A204.1 (cell line): ENCODE measurements at regions not wholly inside any gene's neighbourhood (a gene's known extent, or its start where the extent isn't known, plus 50 kb on each side); places are given as distances from the start of the nearest gene placed in this dataset.
"Not testable (repeated sequence)": the region's sequence is repeated elsewhere in the genome, so short reads cannot be mapped to it uniquely, and the experiment has no call there.

Experiments
- FAIRE-seq: peaks from 2 replicates; lab custom pipeline; 2012; peaks lifted over from hg19 to GRCh38; lab: Jason Lieb, UNC

GRCh38 chr14:81584495-81584894 lies 50.8 kb upstream of the SEL1L start:
- no peak for FAIRE-seq

GRCh38 chr14:81589381-81590065 lies 55.9 kb upstream of the SEL1L start:
- no peak for FAIRE-seq

GRCh38 chr14:81591266-81591665 lies 57.6 kb upstream of the SEL1L start:
- no peak for FAIRE-seq

DNA sequence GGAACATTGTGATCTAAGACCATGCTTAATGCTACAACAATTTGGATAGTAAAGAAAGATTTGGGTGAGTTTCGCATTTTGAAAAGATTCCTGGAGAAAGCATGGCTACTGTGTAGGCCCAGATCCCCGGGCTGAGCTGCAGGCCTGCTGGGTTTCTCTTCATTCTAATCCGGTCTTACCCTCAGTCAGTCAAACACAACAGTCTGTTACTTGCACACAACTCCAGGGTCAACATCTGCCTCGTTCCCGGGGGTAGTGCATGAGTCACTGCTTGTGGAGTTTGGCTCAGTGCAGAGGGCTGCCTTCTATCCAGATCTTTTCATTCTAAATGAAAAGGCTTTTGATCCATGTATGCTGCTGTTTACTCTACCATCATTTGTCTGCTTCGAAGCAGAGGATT lies 60.4 kb upstream of the SEL1L start:
- no peak for FAIRE-seq

DNA sequence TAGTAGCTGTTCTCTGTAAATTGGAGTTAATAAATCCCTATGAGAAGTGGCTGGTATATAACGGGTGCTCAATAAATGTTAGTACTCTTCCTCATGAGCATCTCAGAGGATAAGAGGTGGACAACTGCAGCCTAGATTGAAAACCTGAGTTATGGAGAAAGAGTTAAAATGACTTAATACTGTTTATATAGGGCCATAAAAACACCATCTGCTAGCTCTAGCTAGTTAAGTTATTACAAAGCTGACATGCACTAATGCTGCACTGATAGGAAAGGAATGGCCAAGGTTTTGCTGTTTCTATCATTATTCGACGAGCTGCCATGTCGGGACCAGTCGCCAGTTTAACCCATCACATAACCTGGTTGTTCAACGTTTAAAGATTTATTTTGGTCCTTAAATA lies 72.0 kb upstream of the SEL1L start:
- no peak for FAIRE-seq

- no peak for FAIRE-seq
Observed at GRCh38 chr14:81613341-81614045, 79.8 kb upstream of the SEL1L start.

- FAIRE-seq: not testable (repeated sequence)
Observed at GRCh38 chr14:81614302-81614701, 80.6 kb upstream of the SEL1L start.

DNA sequence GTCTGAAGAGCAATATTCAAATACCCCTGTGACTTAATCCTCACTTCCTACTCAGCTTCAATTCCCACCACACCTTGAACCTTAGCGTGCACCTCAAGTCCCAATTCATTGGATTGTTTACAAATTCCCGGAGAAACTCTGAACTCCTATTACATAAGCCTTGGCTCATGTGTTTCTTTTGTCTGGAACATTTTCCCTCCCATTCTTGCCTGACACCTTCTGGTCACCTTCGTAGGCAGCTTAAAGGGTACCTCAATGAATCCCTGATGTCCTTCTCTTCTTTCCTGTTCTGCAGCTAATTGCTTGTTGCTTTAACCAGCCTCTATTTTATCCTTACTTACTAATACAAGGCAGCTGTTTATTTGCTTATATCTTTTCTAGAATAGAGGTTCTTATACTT lies 85.0 kb upstream of the SEL1L start:
- no peak for FAIRE-seq

- no peak for FAIRE-seq
Observed at GRCh38 chr14:81619816-81620215, 86.2 kb upstream of the SEL1L start.

DNA sequence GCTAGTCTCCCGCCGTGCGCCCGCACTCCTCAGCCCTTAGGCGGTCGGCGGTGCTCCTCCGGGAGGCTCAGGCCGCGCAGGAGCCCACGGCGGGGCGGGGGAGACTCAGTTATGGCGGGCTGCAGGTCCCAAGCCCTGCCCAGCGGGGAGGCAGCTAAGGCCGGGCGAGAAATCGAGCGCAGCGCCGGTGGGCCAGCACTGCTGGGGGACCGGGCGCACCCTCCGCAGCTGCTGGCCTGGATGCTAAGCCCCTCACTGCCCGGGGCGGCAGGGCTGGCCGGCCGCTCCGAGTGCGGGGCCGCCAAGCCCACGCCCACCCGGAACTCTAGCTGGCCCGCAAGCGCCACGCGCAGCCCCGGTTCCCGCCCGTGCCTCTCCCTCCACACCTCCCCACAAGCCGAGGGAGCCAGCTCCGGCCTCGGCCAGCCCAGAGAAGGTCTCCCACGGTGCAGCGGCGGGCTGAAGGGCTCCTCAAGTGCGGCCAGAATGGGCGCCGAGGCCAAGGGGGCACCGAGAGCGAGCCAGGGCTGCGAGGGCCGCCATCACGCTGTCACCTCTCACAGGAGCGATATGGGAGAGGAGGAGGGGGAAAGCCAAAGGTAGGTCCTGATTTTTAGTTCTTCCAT lies 90.2 kb upstream of the SEL1L start:
- FAIRE-seq: not testable (repeated sequence)

- peak; percentile 97 for FAIRE-seq
Observed at GRCh38 chr14:81625343-81625742, 91.7 kb upstream of the SEL1L start.

GRCh38 chr14:81632157-81632556 lies 98.5 kb upstream of the SEL1L start:
- FAIRE-seq: no peak

GRCh38 chr14:81633496-81633895 lies 99.8 kb upstream of the SEL1L start:
- FAIRE-seq: no peak

GRCh38 chr14:81637639-81638038 lies 104.0 kb upstream of the SEL1L start:
- FAIRE-seq: no peak

DNA sequence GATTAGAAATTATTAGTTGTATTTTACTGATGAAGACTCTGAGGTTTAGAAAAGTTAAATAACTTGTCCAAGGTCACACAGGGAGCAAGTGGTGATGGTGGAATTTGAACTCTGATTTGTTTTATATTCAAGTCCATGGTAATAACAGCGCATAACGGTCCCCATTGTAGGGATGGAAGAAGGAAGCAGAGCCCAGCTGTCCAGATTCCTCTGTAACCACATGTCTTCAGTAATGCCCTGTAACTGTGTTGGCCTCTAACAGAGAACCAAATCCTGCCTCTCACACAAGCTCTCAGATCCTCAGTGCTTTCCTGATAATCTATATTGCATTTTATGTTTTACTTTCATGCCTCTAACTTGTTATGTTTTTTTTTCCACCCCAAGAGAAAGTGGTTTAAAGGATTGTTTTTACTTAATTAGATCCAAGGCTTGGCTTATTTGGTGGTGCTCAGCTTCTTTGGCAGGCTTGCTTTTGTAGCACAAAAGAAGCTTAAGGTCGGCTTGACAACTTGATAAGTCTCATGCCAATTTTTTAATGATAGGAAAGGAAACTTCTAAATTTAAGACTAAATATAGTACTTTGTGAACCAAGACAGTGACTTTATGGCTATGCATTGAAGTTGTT lies 105.1 kb upstream of the SEL1L start:
- no peak for FAIRE-seq

- no peak for FAIRE-seq
Observed at GRCh38 chr14:81653626-81654025, 120.0 kb upstream of the SEL1L start.

DNA sequence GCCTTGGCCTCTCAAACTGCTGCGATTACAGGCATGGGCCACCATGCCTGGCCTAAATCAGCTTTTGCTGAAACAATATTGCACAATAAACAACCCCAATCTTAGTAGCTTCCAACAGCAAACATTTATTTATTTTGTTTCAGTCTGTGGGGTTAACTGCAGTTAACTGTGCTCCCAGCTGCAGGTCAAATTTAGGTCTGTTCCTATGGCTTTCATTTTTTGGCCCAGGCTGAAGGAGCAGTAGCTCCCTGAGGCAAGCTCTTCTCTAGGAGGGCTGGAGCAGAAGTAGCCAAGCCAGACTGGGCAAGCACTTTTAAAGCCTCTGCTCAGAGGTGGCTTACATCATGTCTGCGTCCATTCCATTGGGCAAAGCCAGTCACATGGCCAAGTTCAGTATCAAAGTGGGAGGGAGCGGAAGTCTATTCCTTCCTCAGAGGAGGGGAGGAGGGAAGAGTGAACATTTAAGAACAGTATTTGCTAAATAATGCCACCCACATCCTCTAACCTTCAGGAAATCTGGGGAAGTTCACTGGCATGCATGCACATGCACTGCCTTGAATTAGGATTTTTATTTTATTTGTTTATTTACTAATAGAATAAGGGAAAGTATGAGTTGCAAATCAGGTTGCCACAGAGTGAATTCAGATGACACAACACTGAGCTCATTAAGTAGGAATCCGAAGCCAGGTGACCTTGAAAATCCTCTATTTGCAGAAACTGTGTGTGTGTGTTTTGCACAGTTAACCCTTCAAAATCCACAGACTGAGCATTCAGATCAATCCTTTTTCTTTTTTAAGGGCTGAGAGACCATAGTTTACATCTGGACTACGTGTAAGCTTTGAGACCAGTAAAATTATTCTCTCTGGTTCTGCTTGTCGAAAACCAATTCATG lies 122.0 kb upstream of the SEL1L start:
- FAIRE-seq: no peak

DNA sequence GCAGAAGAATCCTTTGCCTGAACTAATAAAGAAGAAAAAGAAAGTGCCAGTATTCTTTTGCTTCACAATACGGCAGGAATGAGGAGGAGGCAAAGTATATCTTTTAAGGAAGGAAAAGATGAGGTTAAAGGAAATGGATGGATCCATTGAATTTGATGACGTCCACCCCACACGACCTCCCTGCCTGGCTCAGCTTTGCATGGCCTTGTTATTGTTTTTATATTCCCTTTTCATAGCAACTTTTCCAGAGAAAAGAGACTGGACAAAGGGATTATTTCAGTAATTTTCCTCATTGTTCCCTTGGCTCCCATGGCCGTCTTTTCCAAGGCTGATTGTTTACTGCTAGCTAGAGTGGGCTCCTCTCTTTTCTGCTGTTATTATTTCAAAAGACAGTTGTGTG lies 123.2 kb upstream of the SEL1L start:
- FAIRE-seq: no peak

- FAIRE-seq: no peak
Observed at GRCh38 chr14:81662066-81662465, 128.4 kb upstream of the SEL1L start.

GRCh38 chr14:81662570-81663197 lies 129.0 kb upstream of the SEL1L start:
- FAIRE-seq: no peak

- FAIRE-seq: no peak
Observed at GRCh38 chr14:81668626-81669274, 135.1 kb upstream of the SEL1L start.
